ENCODE measurements at regions not wholly inside any gene's neighbourhood (a gene's known extent, or its start where the extent isn't known, plus 50 kb on each side); places are given as distances from the start of the nearest gene placed in this dataset.

GRCh38 chr3:110579840-110580550, 491.6 kb upstream of the NECTIN3 start:
- TF ChIP-seq CTCF (IDR thresholded peaks at IDR 0.05) (no peak), POLR2A (IDR thresholded peaks at IDR 0.05) (no peak)

Measured in Peyer's patch (tissue), 4 donors.